Loucy (cell line): ENCODE measurements at regions not wholly inside any gene's neighbourhood (a gene's known extent, or its start where the extent isn't known, plus 50 kb on each side); places are given as distances from the start of the nearest gene placed in this dataset.

Experiments used
- CTCF ChIP-seq: fragments of 200-600 bp; sonication (generic); conservative IDR thresholded peaks from 2 replicates; pipeline ENCODE4 v1.5.1; 2014; ENCODE audit warnings: mild to moderate bottlenecking, antibody characterized with exemption, low read length
- EZH2phosphoT487 ChIP-seq: fragments of 200-600 bp; IDR thresholded peaks from 2 replicates; pipeline ENCODE4 v1.6.1; 2018; ENCODE audit warnings: antibody characterized with exemption, mild to moderate bottlenecking, moderate library complexity, borderline replicate concordance

GRCh38 chr12:84698576-84699333, 213.8 kb downstream of the SLC6A15 start:
- no peak for TF ChIP-seq CTCF
- TF ChIP-seq EZH2phosphoT487 = no peak
